NAMALWA (cell line): ENCODE measurements at regions not wholly inside any gene's neighbourhood (a gene's known extent, or its start where the extent isn't known, plus 50 kb on each side); places are given as distances from the start of the nearest gene placed in this dataset.

Experiments
- DNase-seq: peaks from one replicate; pipeline ENCODE4 v3.0.0-alpha.2; 2015; ENCODE audit warnings: low spot score

- DNase-seq = no peak
Observed at GRCh38 chr13:99642006-99642405, 140.7 kb downstream of the TM9SF2 start.

- no peak for DNase-seq
Observed at GRCh38 chr13:99640260-99640659, 139.0 kb downstream of the TM9SF2 start.

DNA sequence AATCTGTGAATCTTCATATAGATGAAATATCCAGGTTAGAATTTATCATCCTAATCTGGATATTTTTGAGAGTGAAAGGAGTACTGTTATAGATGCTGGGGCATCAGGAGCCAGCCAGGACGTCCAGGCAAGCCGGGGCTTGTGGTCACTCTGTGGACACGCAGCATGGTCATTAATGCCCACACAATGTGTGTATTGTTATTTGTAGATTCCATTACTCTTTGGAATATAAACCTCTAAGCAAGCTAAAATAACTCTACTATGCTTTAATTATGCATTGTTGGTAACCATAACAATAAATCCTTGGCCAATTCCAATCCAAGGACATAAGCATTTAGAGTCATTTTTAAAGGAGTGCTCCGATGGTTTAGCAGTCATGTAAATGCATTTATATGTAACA lies 137.9 kb downstream of the TM9SF2 start:
- no peak for DNase-seq

DNA sequence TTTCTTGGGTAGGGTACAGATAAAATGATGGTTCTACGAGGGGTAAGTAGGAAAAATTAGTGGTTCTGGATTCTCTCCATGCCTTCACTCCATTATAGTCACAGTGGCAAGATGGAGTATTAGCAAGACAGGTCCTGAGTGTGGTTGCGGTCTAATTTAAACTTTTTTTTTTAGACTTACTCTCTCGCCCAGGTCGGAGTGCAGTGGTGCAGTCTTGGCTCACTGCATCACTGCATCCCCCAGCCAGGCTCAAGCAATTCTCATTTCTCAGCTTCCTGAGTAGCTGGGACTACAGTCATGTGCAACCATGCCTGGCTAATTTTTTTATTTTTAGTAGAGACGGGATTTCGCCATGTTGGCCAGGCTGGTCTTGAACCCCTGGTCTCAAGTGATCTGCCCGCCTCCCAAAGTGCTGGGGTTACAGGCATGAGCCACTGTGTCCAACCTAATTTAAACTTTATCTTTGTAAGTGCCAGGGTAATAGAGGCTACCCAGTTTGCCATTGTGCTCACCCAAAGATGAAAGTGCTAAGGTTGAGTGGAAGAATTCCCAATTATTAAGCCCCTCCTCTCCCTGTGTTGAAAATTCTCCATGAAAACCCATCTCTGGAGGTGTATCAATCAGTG lies 135.6 kb downstream of the TM9SF2 start:
- no peak for DNase-seq

GRCh38 chr13:99636306-99636705 lies 135.0 kb downstream of the TM9SF2 start:
- DNase-seq = no peak

GRCh38 chr13:99634672-99635071 lies 133.4 kb downstream of the TM9SF2 start:
- DNase-seq = no peak

DNA sequence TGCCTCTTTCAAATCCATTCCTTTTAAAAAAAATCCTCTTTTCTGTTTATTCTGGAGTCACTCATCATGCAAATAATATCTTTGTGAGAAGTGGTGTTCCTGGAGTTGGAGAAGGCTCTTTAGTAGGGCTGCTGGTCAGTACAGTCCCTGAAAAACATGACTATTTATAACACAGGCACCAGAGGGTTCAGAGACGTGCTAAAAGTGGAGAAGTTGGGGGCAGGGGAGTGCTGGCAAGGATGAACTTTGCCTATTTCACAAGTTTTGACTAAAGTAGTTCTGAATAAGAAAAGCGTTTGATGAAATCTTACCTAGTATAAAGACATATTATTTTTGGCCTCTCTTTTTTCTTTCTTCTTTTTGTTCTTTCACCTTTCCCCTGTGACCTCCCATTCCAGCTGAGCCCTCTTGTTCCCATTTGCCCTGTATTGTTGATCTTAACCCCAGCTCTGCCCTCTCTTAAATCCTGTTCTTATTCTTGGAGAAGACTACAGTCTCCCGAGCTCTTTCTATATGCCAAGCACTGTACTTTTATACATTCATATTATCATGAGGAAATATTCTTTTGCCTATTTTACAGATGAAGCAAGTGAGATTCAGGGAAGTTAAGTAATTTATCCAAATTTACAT lies 129.1 kb downstream of the TM9SF2 start:
- DNase-seq = no peak

DNA sequence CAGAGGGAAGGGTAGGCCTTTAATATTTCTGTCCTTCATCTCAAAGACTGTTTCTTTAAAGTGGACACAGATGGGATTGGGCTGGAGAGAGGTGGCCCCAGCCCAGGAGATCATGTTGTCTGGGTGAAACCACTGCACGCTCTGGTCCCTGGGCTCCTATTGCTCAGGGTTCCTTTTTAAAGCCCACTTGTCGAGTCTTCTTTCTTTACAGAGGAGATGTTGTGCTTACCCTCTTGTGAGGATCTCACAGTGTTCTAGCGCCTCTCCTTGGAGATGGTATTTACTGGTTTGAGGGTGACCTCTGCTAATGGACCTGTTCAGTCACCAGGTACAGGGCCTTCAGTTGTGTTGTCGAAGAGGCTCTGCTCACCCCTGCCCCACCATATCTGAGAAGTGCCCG lies 128.4 kb downstream of the TM9SF2 start:
- DNase-seq = no peak

- no peak for DNase-seq
Observed at GRCh38 chr13:99628442-99628841, 127.2 kb downstream of the TM9SF2 start.

DNA sequence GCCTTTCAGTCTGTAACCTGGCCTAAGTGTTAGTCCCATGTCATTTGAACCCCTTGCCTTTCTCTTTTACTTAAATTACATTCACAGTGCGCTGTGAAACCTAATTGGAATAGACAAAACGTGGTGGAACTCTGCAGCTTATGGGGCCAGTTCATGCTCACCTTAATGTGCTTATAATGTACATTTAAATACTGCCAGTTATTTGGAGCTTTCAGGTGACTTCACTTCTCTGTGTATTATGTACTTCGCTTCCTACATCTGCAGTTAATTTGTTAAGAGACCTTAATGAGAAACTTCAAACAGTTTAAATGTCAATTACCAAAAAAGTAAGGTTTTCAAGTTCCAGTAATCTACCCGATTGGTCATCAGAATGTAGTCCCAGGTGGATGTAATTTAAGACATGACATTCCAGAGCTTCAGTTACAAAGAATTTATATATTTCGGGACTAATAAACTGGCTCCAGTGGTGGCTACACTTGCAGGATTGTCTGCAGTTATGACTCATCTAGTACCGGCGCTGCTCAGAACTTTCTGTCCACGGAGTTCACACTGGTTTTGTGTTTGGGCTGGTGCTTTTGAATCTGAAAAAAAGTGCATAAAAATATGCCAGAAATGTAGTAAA lies 125.3 kb downstream of the TM9SF2 start:
- DNase-seq = no peak

DNA sequence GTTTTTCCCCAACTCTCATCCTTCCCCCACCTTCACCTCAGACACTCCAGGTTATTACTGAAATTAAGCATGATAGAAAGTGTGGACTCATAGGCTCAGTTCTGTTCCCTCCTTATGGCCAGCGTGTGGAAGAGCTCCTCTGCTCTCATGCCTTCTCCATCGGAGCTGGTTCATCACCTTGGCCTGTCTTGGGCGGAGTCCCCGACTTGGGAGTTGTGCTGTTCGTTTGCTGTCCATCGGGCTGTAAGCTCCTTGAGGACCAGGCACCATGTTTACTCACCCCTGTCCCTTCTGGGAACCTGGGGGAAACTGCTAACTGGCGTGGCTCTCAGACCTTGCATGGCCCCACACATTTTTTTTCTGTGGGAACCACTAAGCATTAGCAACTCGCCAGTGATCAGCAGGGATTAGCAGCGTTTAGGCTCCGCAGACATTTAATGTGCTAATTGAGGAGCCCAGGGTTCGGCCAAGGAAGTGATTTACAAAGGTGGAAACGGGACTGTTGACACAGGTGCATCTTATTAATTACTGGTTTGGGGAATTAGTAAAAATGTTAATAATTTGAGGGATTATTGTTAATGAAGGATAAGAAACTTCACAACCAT lies 123.8 kb downstream of the TM9SF2 start:
- DNase-seq = no peak

- DNase-seq = no peak
Observed at GRCh38 chr13:99620806-99621205, 119.5 kb downstream of the TM9SF2 start.

DNA sequence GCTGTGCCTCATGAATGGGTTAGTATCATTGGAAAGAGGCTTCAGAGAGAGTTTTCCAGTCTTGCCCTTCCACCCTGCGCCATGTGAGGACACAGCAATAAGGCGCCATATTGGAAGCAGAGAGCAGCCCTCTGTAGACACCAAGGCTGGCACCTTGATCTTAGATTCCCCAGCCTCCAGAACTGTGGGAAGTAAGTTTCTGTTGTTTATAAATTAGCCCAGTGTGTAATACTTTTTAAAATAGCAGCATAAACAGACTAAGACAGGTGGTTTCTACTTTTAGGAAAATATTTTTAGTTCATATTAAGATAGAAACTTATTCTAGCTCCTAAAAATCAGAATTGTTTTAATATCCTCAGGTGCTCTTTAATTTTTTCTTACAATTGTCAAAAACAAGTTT lies 117.9 kb downstream of the TM9SF2 start:
- no peak for DNase-seq

DNA sequence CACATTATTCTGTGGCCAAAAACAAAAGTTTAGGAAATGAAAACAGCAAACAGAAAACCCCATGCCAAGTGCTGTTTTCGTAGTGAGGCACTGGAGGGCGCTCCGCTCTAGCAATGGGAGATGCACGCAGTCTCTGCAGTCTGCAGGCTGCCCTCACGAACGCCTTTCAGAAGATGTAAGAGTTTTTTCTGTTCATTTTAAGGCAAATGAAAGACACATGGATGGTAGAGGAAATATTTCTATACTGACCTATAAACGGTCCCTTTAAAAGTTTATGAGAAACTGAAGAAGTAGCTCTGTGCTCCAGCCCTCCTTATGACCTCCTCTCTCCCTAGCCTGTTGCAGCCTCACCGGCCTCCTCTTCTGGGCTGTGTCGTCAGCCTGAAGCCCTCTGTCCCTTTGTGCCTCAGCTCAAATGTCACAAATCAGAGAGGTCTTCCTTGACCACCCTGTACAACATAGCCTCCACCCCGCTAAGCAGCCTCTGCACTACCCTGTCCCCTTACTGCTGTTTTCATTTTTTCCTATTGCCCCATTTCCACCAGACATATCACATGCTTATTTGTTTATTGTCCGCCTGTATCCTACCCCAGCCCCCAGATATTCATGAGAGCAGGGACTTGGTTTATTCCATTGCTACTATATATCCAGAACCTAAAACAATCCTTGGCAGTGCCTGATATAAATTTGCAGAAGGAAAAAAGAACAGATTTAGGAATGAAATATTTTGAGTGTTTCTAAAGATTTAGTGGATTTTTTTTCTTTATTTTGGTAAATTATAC lies 116.4 kb downstream of the TM9SF2 start:
- DNase-seq = peak; percentile 85

- DNase-seq = peak; percentile 73
Observed at GRCh38 chr13:99614465-99614885, 113.2 kb downstream of the TM9SF2 start.
